ENCODE measurements at regions not wholly inside any gene's neighbourhood (a gene's known extent, or its start where the extent isn't known, plus 50 kb on each side); places are given as distances from the start of the nearest gene placed in this dataset.

GRCh38 chr5:82657033-82657699 lies 379.0 kb upstream of the RPS23 start:
- Mint-ChIP-seq H3K4me3 (no peak overlapping the region), H3K4me1 (no peaks in the 10 kb centered on the region), H3K27ac (no peak overlapping the region), H3K27me3 (ENCODE audit: low read depth) (no peaks in the 10 kb centered on the region), H3K9me3 (no peaks in the 10 kb centered on the region), H3K36me3 (no peaks in the 10 kb centered on the region)
- ATAC-seq: no peak
- ChIA-PET CTCF (no interaction called here), POLR2A (no interaction called here)
- TF ChIP-seq ZNF263 (CRISPR knock-in tag; IDR thresholded peaks at IDR 0.05; ENCODE audit: low read depth) (no peak), PRRX2 (CRISPR knock-in tag; IDR thresholded peaks at IDR 0.05) (no peak), FOXP1 (CRISPR knock-in tag; IDR thresholded peaks at IDR 0.05; ENCODE audit: borderline replicate concordance) (no peak), CTCF (IDR thresholded peaks at IDR 0.05) (no peak), ZNF671 (CRISPR knock-in tag; IDR thresholded peaks at IDR 0.05) (no peak), NFATC4 (CRISPR knock-in tag; IDR thresholded peaks at IDR 0.05) (no peak), ATF1 (CRISPR knock-in tag; IDR thresholded peaks at IDR 0.05) (no peak), ZNF396 (CRISPR knock-in tag; IDR thresholded peaks at IDR 0.05; ENCODE audit: borderline replicate concordance) (no peak), ETV6 (CRISPR knock-in tag; IDR thresholded peaks at IDR 0.05) (no peak), HMGA2 (CRISPR knock-in tag; IDR thresholded peaks at IDR 0.05) (no peak), NFE2L1 (CRISPR knock-in tag; IDR thresholded peaks at IDR 0.05) (no peak)
- TF ChIP-seq, protein P1, sequence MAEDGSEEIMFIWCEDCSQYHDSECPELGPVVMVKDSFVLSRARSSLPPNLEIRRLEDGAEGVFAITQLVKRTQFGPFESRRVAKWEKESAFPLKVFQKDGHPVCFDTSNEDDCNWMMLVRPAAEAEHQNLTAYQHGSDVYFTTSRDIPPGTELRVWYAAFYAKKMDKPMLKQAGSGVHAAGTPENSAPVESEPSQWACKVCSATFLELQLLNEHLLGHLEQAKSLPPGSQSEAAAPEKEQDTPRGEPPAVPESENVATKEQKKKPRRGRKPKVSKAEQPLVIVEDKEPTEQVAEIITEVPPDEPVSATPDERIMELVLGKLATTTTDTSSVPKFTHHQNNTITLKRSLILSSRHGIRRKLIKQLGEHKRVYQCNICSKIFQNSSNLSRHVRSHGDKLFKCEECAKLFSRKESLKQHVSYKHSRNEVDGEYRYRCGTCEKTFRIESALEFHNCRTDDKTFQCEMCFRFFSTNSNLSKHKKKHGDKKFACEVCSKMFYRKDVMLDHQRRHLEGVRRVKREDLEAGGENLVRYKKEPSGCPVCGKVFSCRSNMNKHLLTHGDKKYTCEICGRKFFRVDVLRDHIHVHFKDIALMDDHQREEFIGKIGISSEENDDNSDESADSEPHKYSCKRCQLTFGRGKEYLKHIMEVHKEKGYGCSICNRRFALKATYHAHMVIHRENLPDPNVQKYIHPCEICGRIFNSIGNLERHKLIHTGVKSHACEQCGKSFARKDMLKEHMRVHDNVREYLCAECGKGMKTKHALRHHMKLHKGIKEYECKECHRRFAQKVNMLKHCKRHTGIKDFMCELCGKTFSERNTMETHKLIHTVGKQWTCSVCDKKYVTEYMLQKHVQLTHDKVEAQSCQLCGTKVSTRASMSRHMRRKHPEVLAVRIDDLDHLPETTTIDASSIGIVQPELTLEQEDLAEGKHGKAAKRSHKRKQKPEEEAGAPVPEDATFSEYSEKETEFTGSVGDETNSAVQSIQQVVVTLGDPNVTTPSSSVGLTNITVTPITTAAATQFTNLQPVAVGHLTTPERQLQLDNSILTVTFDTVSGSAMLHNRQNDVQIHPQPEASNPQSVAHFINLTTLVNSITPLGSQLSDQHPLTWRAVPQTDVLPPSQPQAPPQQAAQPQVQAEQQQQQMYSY (CRISPR knock-in tag; IDR thresholded peaks at IDR 0.05): no peak
- TF ChIP-seq, protein P2, sequence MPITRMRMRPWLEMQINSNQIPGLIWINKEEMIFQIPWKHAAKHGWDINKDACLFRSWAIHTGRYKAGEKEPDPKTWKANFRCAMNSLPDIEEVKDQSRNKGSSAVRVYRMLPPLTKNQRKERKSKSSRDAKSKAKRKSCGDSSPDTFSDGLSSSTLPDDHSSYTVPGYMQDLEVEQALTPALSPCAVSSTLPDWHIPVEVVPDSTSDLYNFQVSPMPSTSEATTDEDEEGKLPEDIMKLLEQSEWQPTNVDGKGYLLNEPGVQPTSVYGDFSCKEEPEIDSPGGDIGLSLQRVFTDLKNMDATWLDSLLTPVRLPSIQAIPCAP (CRISPR knock-in tag; IDR thresholded peaks at IDR 0.05): no peak
- TF ChIP-seq, protein P3, sequence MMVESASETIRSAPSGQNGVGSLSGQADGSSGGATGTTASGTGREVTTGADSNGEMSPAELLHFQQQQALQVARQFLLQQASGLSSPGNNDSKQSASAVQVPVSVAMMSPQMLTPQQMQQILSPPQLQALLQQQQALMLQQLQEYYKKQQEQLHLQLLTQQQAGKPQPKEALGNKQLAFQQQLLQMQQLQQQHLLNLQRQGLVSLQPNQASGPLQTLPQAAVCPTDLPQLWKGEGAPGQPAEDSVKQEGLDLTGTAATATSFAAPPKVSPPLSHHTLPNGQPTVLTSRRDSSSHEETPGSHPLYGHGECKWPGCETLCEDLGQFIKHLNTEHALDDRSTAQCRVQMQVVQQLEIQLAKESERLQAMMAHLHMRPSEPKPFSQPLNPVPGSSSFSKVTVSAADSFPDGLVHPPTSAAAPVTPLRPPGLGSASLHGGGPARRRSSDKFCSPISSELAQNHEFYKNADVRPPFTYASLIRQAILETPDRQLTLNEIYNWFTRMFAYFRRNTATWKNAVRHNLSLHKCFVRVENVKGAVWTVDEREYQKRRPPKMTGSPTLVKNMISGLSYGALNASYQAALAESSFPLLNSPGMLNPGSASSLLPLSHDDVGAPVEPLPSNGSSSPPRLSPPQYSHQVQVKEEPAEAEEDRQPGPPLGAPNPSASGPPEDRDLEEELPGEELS (CRISPR knock-in tag; IDR thresholded peaks at IDR 0.05): no peak
- DNase-seq (ENCODE audit: low spot score): no peak

- H3K36me3 Mint-ChIP-seq: no peaks in the 10 kb centered on the region
- no peaks in the 10 kb centered on the region for H3K4me1 Mint-ChIP-seq
- no peaks in the 10 kb centered on the region for H3K9me3 Mint-ChIP-seq
- DNase-seq (ENCODE audit: low spot score) (no peak), ATAC-seq (no peak)
- H3K27ac Mint-ChIP-seq: no peak overlapping the region
- ChIA-PET CTCF (no interaction called here), POLR2A (no interaction called here)
- H3K4me3 Mint-ChIP-seq: no peak overlapping the region
- no peaks in the 10 kb centered on the region for H3K27me3 Mint-ChIP-seq (ENCODE audit: low read depth)
- no peak for TF ChIP-seq E2F1 (CRISPR knock-in tag; IDR thresholded peaks at IDR 0.05)
- TF ChIP-seq OVOL2 (CRISPR knock-in tag; IDR thresholded peaks at IDR 0.05; ENCODE audit: borderline replicate concordance): no peak
- no peak for TF ChIP-seq MLX (CRISPR knock-in tag; IDR thresholded peaks at IDR 0.05)
- no peak for TF ChIP-seq ZNF425 (CRISPR knock-in tag; conservative IDR thresholded peaks at IDR 0.05)
- TF ChIP-seq, protein P4, sequence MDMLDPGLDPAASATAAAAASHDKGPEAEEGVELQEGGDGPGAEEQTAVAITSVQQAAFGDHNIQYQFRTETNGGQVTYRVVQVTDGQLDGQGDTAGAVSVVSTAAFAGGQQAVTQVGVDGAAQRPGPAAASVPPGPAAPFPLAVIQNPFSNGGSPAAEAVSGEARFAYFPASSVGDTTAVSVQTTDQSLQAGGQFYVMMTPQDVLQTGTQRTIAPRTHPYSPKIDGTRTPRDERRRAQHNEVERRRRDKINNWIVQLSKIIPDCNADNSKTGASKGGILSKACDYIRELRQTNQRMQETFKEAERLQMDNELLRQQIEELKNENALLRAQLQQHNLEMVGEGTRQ (CRISPR knock-in tag; IDR thresholded peaks at IDR 0.05): no peak
- TF ChIP-seq MXD4 (CRISPR knock-in tag; IDR thresholded peaks at IDR 0.05; ENCODE audit: borderline replicate concordance): no peak
- no peak for TF ChIP-seq NFYB (CRISPR knock-in tag; conservative IDR thresholded peaks at IDR 0.05; ENCODE audit: low read depth)
- TF ChIP-seq NFE2L1 (CRISPR knock-in tag; IDR thresholded peaks at IDR 0.05): no peak
- TF ChIP-seq ETV6 (CRISPR knock-in tag; IDR thresholded peaks at IDR 0.05): no peak
Measured at GRCh38 chr5:82656341-82656761, 378.2 kb upstream of the RPS23 start.
